ENCODE measurements at regions not wholly inside any gene's neighbourhood (a gene's known extent, or its start where the extent isn't known, plus 50 kb on each side); places are given as distances from the start of the nearest gene placed in this dataset.

GRCh38 chr15:36430726-36431265 lies 148.6 kb upstream of the CDIN1 start:
- no peak for ATAC-seq (ENCODE audit: low read depth)
- no peaks in the 10 kb centered on the region for H4K20me1 ChIP-seq (ENCODE audit: insufficient read depth, low read length)
- H4K5ac ChIP-seq (ENCODE audit: low read depth, low read length): no peak overlapping the region; the same call in 1 of the 2 replicates
- peak overlapping the region; percentile 56; the same call in 1 of the 2 replicates for H3K4ac ChIP-seq (ENCODE audit: low read depth, low read length)
- no peaks in the 10 kb centered on the region for H3K9me3 ChIP-seq (ENCODE audit: control insufficient read depth, insufficient read depth, low read length)
- peak overlapping the region; percentile 91; the same call in 2 of the 3 replicates for H2BK15ac ChIP-seq (ENCODE audit: low read depth, low read length)
- H3K27me3 ChIP-seq (ENCODE audit: control insufficient read depth, insufficient read depth, low read length): no peaks in the 10 kb centered on the region
- no peaks in the 10 kb centered on the region for H3K79me1 ChIP-seq (ENCODE audit: low read depth in 1 of 2, low read length in 2 of 2)
- intact Hi-C loops (cut with micrococcal nuclease) (no loop called here), dilution Hi-C loops (cut with HindIII; ENCODE audit: low sequenced_read_pairs, unreplicated experiment) (no loop called here), in situ Hi-C loops (cut with MboI; ENCODE audit: low sequenced_read_pairs) (loop anchor here (5.0 kb wide), 1 partner anchor 37 kb away; no protein-coding TSS in a partner anchor)
- DNase-seq: peak; percentile 34
- peaks cover 13% of the 10 kb centered on the region; the same call in 1 of the 2 replicates for H3K4me1 ChIP-seq (ENCODE audit: control insufficient read depth, insufficient read depth, low read length)
- peak overlapping the region; percentile 98 for H2BK20ac ChIP-seq (ENCODE audit: low read depth, low read length)
- no peak overlapping the region; the same call in 1 of the 2 replicates for H3K23ac ChIP-seq (ENCODE audit: low read depth, low read length)
- H3K9ac ChIP-seq (ENCODE audit: low read depth, low read length): no peak overlapping the region
- peak overlapping the region; percentile 63 to 82 for H4K8ac ChIP-seq (ENCODE audit: low read depth in 2 of 2, low read length in 2 of 2)
- no peak overlapping the region for H3K56ac ChIP-seq (ENCODE audit: extremely low read depth, insufficient read depth, low read length)
- H4K91ac ChIP-seq (ENCODE audit: insufficient read depth, low read depth, low read length): peak overlapping the region; percentile 41
- H3K14ac ChIP-seq (replicated peaks; ENCODE audit: low read depth, low read length): peak overlapping the region; percentile 62
- 0 out of 2 replicates have a peak overlapping the region, but pooled peaks have one; percentile 7 for H2AK5ac ChIP-seq (ENCODE audit: low read depth, low read length)
- CTCF ChIA-PET: no interaction called here
- H3K27ac ChIP-seq (ENCODE audit: insufficient read depth, low read length): no peak overlapping the region
- BruUV-seq (replicated peaks): no TSS peak
- peak overlapping the region; percentile 99 for H2BK120ac ChIP-seq (ENCODE audit: low read depth, low read length)
- no peak overlapping the region for H2AK9ac ChIP-seq (replicated peaks; ENCODE audit: low read depth, low read length, poor library complexity)
- H3K36me3 ChIP-seq (ENCODE audit: control insufficient read depth, insufficient read depth, low read length): no peaks in the 10 kb centered on the region
- H3K4me2 ChIP-seq (ENCODE audit: low read depth, low read length): no peak overlapping the region
- peaks cover 2% of the 10 kb centered on the region; the same call in 1 of the 2 replicates for H3K9me1 ChIP-seq (ENCODE audit: insufficient read depth, low read length)
- no CpG with 5 or more reads among the region's 4 CpGs for WGBS, 2 experiments (ENCODE audit: extremely low coverage in 2 of 2, insufficient read length in 1 of 2)
- TF ChIP-seq NFE2L2 (IDR thresholded peaks at IDR 0.05; ENCODE audit: low read depth, low read length) (no peak), CHD1 (IDR thresholded peaks at IDR 0.05; ENCODE audit: low read depth, low read length) (no peak), CEBPB (IDR thresholded peaks at IDR 0.05; ENCODE audit: low read depth, low read length) (no peak), CTCF (conservative IDR thresholded peaks at IDR 0.05; ENCODE audit: low read depth, low read length) (no peak), RAD21 (IDR thresholded peaks at IDR 0.05; ENCODE audit: low read length) (no peak), MAZ (IDR thresholded peaks at IDR 0.05; ENCODE audit: borderline replicate concordance, low read depth, low read length) (no peak), SMC3 (IDR thresholded peaks at IDR 0.05; ENCODE audit: low read depth, low read length) (no peak), POLR2A (IDR thresholded peaks at IDR 0.05; ENCODE audit: low read depth, low read length) (no peak), ELK1 (IDR thresholded peaks at IDR 0.05; ENCODE audit: borderline replicate concordance, low read depth, low read length) (no peak), RCOR1 (IDR thresholded peaks at IDR 0.05; ENCODE audit: insufficient replicate concordance, low read length) (no peak), BHLHE40 (IDR thresholded peaks at IDR 0.05; ENCODE audit: low read depth, low read length) (no peak), MXI1 (IDR thresholded peaks at IDR 0.05; ENCODE audit: borderline replicate concordance, low read depth, low read length) (no peak), FOS (IDR thresholded peaks at IDR 0.05; ENCODE audit: low read depth, low read length) (no peak)
- H2BK5ac ChIP-seq (ENCODE audit: low read depth, low read length, poor library complexity, severe bottlenecking): peak overlapping the region; percentile 99
- H3K18ac ChIP-seq (ENCODE audit: low read depth, low read length): peak overlapping the region; percentile 62; the same call in 1 of the 2 replicates
- H3K4me3 ChIP-seq (ENCODE audit: insufficient read depth, low read depth, low read length): no peak overlapping the region
- H2AFZ ChIP-seq (replicated peaks; ENCODE audit: low read length, poor library complexity): no peak overlapping the region
- POLR2A ChIA-PET (ENCODE audit: unreplicated experiment): no interaction called here

Data from IMR-90 (cell line).